AG09309 (cell line): ENCODE measurements at regions not wholly inside any gene's neighbourhood (a gene's known extent, or its start where the extent isn't known, plus 50 kb on each side); places are given as distances from the start of the nearest gene placed in this dataset.

Experiments used
- DNase-seq: peaks from one replicate; pipeline ENCODE4 v3.0.0-alpha.2; 2010; ENCODE audit warnings: low read depth
- H3K4me3 ChIP-seq: 2 replicates; pipeline ENCODE4 v1.5.1; 2011; ENCODE audit warnings: mild to moderate bottlenecking, low read depth, low read length, moderate library complexity; ENCODE audit not compliant: control insufficient read depth
- TF ChIP-seq, protein P1 (sequence below): IDR thresholded peaks from 2 replicates; pipeline ENCODE4 v1.5.1; 2011; ENCODE audit warnings: mild to moderate bottlenecking, low read depth, low read length, inconsistent platforms; ENCODE audit not compliant: insufficient read depth, control insufficient read depth; ENCODE audit errors: missing control alignments

DNA sequence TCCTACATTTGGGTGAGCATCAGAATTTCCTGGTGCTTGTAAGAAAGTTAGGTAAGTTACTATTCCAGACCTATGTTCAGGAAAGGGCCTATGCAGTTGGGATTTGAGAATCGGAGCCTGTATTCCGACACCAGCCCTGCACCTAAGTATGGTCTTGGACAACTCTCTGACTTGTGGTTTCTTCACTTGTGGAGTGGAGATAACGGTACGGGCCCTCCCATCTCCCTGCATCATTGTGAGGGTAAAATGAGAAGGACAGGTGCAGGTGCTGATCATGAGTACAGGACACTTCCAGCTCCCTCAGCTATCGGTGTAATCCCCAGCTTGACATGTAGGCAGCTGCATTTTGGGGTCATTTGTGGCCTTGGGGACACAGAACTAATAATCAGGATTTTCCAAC, 138.3 kb upstream of the NAMPT start:
- DNase-seq, result no peak
- TF ChIP-seq, protein P1, sequence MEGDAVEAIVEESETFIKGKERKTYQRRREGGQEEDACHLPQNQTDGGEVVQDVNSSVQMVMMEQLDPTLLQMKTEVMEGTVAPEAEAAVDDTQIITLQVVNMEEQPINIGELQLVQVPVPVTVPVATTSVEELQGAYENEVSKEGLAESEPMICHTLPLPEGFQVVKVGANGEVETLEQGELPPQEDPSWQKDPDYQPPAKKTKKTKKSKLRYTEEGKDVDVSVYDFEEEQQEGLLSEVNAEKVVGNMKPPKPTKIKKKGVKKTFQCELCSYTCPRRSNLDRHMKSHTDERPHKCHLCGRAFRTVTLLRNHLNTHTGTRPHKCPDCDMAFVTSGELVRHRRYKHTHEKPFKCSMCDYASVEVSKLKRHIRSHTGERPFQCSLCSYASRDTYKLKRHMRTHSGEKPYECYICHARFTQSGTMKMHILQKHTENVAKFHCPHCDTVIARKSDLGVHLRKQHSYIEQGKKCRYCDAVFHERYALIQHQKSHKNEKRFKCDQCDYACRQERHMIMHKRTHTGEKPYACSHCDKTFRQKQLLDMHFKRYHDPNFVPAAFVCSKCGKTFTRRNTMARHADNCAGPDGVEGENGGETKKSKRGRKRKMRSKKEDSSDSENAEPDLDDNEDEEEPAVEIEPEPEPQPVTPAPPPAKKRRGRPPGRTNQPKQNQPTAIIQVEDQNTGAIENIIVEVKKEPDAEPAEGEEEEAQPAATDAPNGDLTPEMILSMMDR, result no peak
- H3K4me3 ChIP-seq, result no peak overlapping the region

DNA sequence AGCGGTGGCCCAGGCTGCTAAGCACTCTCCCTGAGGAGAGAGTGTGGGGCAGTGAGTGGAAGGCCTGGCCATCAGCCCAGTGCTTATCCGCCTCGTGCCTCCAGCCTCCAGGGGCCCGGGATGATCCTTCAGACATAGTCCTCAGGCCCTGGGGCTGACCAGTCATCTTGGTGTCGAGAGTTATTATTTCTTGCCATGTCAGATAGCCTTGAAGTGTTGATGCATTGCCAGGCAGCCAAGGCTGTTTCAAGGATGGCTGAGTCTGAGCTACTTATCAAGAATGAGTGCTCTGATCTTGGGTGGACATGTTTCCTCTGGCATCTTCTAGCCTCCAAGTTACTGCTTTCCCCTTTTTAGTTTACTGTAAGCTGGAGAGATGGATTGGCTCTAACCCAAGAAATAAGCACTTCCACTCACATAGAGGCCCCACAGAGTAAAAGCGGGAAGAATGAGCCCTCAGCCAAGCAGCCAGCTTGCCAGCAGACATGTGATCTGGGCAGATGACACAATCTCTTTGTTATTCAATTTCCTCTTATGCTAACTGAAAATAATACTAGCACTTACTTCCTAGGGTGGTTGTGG, 136.5 kb upstream of the NAMPT start:
- no peak overlapping the region for H3K4me3 ChIP-seq
- peak; percentile 72 for DNase-seq
- TF ChIP-seq, protein P1, result no peak

DNA sequence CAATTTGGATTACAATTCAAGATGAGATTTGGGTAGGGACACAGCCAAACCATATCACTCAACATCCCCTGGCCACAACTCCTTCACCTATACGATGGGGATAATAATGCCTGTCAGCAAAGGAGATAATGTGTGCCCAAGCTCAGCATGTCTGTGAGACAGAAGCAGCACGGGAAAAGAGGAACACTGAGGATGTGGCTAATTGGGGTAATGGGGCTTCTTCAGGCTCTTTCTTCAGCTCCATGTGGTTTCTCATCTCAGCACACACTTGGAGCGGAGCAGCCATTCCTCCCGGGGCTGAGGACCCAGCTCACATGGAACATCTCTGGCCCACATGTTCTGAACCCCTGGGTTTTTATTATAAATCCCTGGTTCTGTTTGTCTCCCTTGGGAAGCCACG, 136.0 kb upstream of the NAMPT start:
- TF ChIP-seq, protein P1, result no peak
- no peak for DNase-seq
- no peak overlapping the region for H3K4me3 ChIP-seq

DNA sequence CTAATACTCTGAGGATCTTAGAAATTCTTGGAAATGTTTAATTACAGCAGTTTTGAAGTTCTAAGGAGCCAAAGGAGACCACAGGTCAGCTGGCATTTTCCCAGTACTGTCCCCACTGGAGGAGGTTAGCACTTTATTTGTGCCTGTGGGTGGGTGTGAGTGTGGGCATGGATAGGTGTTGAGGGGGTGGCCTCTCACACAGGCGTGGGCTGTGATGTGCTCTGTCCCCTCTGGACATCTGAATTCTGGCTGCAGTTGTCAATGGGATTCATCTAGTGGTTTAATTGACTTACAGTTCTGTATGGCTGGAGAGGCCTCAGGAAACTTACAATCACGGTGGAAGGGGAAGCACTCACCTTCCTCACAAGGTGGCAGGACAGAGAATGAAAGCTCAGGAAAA, 135.4 kb upstream of the NAMPT start:
- no peak for DNase-seq
- H3K4me3 ChIP-seq, result no peak overlapping the region
- TF ChIP-seq, protein P1, result no peak

DNA sequence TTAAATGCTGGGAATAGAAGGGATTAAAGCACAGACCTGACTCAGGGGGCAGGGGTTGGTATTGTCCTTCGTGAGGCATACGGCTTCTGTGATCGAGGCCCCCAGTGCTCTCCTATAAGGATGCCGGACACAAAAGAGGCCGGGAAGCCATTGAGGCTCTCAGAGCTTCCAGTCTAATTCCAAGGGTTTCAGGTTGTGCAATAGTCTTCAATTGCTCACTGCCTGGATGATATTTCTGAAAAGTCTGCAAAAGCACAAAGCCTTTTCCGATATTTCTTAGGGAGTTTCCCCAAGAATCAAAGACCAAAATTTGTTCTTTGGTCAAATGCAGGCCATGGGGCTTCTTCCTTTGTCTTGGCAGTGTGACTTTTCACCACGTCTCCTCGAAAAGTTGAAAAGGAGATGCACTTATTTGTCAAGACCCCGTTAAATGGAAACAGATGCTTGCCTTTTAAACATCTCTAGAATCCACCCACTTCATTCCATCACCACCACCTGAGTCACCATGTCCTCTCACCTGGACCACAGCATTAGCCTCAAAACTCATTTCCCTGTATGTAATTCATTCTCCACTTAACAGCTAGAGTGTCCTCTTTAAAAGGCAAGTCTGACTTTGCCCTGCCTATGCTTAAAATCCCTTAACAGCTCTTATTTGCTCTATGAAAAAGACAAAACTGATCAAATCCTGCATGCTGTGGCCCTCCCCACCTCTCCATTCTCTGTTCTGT, 134.8 kb upstream of the NAMPT start:
- DNase-seq, result no peak
- no peak overlapping the region for H3K4me3 ChIP-seq
- TF ChIP-seq, protein P1, result no peak

DNA sequence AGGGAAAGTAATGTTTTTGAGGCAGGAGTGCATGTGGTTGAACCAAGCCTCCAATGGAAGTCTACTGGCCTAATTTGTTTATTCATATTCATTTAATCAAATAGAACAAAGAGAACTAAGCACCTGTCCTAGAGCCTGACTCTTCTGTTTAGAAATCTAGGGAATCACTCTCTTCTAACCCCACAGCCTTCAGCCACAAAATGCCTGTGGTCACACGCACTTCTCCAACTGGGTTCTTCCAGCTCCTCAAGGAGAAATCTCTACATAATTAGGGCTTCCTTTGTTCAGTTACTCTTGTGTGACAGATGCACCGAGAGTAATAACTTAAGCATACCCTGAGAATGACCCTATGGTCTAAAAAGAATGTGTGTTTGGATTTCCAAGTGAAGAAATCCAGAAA, 133.7 kb upstream of the NAMPT start:
- TF ChIP-seq, protein P1, result no peak
- no peak for DNase-seq
- no peak overlapping the region for H3K4me3 ChIP-seq

DNA sequence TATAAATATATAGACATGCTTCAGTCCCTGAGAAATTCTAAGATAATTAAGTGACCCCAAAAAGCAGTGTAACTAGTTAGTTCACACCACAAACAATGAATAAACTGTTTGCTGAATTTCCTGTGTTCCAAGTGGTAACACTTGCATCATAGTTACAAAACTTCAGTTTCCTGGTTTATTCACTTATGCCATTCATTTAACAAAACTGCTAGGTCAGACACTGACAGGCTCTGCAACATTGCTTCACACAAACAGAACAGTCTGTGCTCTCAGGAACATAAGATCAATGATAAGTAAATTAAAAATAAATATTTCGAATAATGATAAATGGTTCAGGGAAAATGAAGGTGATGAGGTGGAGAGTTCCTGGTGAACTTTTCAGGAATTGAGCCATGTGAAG, 133.3 kb upstream of the NAMPT start:
- H3K4me3 ChIP-seq, result no peak overlapping the region
- TF ChIP-seq, protein P1, result no peak
- no peak for DNase-seq
